ENCODE measurements at regions not wholly inside any gene's neighbourhood (a gene's known extent, or its start where the extent isn't known, plus 50 kb on each side); places are given as distances from the start of the nearest gene placed in this dataset.
A peak's percentile ranks its signal among the peaks of the same experiment; 100 is the strongest.
"Not testable (repeated sequence)": the region's sequence is repeated elsewhere in the genome, so short reads cannot be mapped to it uniquely, and the experiment has no call there.

GRCh38 chr12:124070394-124071074 is 97.5 kb downstream of the ZNF664 start:
- not testable (repeated sequence) for DNase-seq

- no peak for DNase-seq
Observed at GRCh38 chr12:124071075-124071443, 98.0 kb downstream of the ZNF664 start.

- no peak for DNase-seq
Observed at GRCh38 chr12:124073356-124074035, 100.5 kb downstream of the ZNF664 start.

- DNase-seq: no peak
Observed at GRCh38 chr12:124075841-124076240, 102.8 kb downstream of the ZNF664 start.

- DNase-seq: no peak
Observed at GRCh38 chr12:124077701-124078100, 104.7 kb downstream of the ZNF664 start.

- DNase-seq: no peak
Observed at GRCh38 chr12:124078800-124079199, 105.8 kb downstream of the ZNF664 start.

- DNase-seq: no peak
Observed at GRCh38 chr12:124080649-124081048, 107.6 kb downstream of the ZNF664 start.

- no peak for DNase-seq
Observed at GRCh38 chr12:124082012-124082411, 109.0 kb downstream of the ZNF664 start.

- no peak for DNase-seq
Observed at GRCh38 chr12:124082687-124083086, 109.7 kb downstream of the ZNF664 start.

- no peak for DNase-seq
Observed at GRCh38 chr12:124083708-124084107, 110.7 kb downstream of the ZNF664 start.

- DNase-seq: no peak
Observed at GRCh38 chr12:124085419-124086296, 112.6 kb downstream of the ZNF664 start.

GRCh38 chr12:124086299-124086898 is 113.4 kb downstream of the ZNF664 start:
- no peak for DNase-seq

- peak; percentile 83 for DNase-seq
Observed at GRCh38 chr12:124087266-124088051, 114.4 kb downstream of the ZNF664 start.

GRCh38 chr12:124088217-124088907 is 115.3 kb downstream of the ZNF664 start:
- DNase-seq: peak; percentile 67

GRCh38 chr12:124089181-124089914 is 116.3 kb downstream of the ZNF664 start:
- not testable (repeated sequence) for DNase-seq

GRCh38 chr12:124091835-124092234 is 118.8 kb downstream of the ZNF664 start:
- DNase-seq: no peak

GRCh38 chr12:124092532-124092931 is 119.5 kb downstream of the ZNF664 start:
- DNase-seq: not testable (repeated sequence)

- no peak for DNase-seq
Observed at GRCh38 chr12:124093297-124093696, 120.3 kb downstream of the ZNF664 start.

GRCh38 chr12:124094188-124094587 is 121.2 kb downstream of the ZNF664 start:
- no peak for DNase-seq

- DNase-seq: peak; percentile 76
Observed at GRCh38 chr12:124094733-124095132, 121.7 kb downstream of the ZNF664 start.

- no peak for DNase-seq
Observed at GRCh38 chr12:124096109-124096508, 123.1 kb downstream of the ZNF664 start.
